Epithelial cell of prostate (primary cell): ENCODE measurements at regions not wholly inside any gene's neighbourhood (a gene's known extent, or its start where the extent isn't known, plus 50 kb on each side); places are given as distances from the start of the nearest gene placed in this dataset.
"Not testable (repeated sequence)": the region's sequence is repeated elsewhere in the genome, so short reads cannot be mapped to it uniquely, and the experiment has no call there.

Experiments
- DNase-seq: peaks from one replicate; pipeline ENCODE4 v3.0.0-alpha.2; 2011; ENCODE audit warnings: low read depth, low spot score
- H3K27ac ChIP-seq: fragments of 450-650 bp; 2 replicates; pipeline ENCODE4 v1.5.1; 2017; ENCODE audit warnings: mild to moderate bottlenecking

DNA sequence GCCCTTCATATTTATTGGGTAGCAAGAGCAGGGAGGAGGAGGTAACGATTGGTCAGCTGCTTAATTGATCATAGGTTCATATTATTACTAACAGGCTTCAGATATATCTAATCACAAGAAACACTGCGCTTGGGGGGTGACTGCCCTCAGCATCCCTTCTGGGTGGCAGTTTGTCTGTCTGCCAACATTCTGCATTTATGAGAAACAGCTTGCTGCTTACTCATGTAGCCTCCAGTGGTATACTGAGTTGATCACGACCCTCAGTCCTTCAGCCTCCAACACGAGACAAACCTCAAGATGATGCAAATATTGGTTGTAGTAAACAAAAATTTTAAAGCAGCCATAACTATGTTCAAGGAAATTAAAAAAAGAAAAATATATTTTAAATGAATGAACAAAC lies 657.8 kb upstream of the PHF14 start:
- no peak for DNase-seq
- H3K27ac ChIP-seq: no peak overlapping the region

DNA sequence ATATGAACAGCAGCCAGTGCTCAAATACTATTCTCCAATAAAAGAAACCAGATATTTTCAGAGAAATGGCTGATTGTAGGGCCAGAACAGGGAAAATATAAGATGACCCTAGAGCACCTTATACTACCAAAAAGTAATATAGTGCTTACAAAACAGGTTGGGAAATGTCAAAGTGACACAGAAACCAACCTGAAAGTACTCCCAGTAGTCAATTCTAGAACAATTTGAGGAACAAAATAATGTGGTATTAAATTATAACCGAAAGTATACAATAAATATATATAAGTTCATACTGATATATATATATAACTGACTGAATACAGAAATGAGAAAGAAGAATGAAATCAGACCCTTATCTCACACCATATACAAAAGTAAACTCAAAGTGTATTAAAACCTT lies 657.2 kb upstream of the PHF14 start:
- DNase-seq: no peak
- no peak overlapping the region for H3K27ac ChIP-seq

DNA sequence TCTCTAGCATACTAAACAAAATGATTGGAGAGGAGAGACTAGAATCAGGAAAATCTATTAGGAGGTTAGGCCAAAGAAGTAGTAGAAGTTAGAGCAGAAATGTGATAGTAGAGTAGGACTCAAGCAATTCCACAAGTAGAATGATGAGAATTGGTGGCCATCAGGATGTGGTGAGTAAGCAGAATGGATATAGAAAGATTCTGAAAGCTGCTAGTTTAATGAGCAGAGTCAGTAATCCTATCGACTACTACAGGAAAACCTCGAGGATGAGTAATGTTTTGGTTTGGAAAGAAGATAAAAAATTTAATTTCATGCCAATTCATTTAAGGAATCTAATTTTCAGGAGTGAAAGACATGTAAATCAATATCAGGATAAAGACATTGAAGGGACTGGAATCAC lies 648.3 kb upstream of the PHF14 start:
- no peak overlapping the region for H3K27ac ChIP-seq
- DNase-seq: no peak

DNA sequence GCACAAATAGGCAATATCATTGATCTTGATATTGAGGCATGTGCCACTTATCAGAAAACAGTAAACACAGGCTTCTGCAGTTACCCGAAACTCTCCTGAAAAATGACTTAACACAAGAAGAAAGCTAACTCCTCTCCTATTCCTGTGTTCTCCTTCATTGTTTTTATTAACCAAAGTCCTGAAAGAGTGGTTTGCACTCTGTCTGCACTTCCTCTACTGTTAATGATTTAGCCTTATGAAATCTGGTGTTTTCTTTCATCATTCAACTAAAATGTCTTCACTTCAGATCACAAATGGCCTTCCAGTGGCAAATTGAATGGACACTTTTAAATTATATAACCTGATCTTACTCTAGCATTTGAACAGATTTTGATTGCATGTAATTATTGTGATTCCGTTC lies 630.6 kb upstream of the PHF14 start:
- no peak overlapping the region for H3K27ac ChIP-seq
- DNase-seq: no peak

DNA sequence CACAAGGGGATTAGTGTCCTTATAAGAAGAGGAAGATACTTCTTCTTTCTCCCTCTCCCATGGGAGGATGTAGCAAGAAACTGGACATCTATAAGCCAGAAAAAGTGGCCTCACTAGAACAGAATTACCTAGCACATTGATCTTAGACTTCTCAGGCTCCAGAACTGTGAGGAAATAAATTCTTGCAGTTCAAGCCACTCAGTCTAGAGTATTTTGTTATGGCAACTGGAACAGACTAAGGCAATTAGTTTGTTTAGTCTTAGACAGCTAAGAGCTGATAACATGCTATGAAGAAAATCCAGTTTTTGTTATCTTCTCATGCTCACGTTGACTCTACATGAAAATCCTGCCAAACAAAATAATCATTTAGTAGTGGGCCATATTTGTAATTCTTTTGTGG lies 627.6 kb upstream of the PHF14 start:
- no peak overlapping the region for H3K27ac ChIP-seq
- no peak for DNase-seq

DNA sequence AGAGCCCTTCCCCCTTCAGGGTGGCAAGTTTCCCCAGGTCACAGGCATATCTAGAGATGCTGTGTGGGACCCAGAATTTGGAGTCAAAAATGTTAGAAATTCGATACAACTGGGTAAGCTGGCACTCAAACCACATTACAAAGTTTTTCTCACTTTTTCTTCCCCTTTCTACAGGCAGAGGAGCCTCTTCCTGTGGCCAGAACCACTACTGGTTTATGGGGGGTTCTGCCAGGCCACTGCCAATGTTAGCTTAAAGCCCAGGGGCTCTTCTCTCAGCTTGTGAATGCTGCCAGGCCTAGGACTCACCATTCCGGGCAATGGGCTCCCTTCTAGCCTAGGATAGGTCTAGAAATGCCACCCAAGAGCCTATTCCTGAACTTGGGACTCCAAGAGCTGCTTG lies 617.9 kb upstream of the PHF14 start:
- DNase-seq: no peak

DNA sequence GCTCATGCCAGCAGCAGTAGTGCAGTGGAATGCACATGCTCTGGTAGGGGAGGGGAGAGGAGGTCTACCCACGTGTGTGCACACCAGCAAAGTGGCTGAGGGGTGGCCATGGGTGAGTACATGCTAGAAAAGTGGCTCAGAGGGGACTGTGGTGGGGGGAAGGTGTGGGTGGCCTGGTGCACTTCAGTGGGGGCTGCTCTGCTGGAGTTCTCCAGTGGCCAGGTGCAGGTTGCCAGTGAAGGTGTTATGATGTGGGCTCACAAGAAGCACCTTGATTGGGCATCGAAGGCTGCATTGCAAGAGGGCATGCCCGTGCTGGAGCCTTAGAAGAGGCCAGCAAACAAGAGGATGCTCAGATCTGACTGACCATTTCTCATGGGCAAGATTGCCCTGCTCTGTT lies 613.6 kb upstream of the PHF14 start:
- DNase-seq: no peak
- H3K27ac ChIP-seq: no peak overlapping the region

More for the DNA sequence above, 617.9 kb upstream of the PHF14 start:
- no peak overlapping the region for H3K27ac ChIP-seq

DNA sequence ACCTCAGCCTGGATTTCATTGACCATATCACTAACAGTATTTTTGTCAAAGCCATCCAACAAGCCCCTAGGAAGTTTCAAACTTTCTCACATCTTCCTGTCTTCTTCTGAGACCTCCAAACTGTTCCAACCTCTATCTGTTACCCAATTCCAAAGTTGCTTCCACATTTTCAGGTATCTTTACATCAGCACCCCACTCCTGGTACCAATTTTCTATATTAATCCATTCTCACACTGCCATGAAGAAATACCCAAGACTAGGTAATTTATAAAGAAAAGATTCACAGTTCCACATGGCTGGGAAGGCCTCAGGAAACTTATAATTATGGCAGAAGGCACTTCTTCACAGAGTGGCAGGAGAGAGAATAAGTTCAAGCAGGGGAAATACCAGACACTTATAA lies 571.9 kb upstream of the PHF14 start:
- no peak for DNase-seq
- H3K27ac ChIP-seq: no peak overlapping the region

DNA sequence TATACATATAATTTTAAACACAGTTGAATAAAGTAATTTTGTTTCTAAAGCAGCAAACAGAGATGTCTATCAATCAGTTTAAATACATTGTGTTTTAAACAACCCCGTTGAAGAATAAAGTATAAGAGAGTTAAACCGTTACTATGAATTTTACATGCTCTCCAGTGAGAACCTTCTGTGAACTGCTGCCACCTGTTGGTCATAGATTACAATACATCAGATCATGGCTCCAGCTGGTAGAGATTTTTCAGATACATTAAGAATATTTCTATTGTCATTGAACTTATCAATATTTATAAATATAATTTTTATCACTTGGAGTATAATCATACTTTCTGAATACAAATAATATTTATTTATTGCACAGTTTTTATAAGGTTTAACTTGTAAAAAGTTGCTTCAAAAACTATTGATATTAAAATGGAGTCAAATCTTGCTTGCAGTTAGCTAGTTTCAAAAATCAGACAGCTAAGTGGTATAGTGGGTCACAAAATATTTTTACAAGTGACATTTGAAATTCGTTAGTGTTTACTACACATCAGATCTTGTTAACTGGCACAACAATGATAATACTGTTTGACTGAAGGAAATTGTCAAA lies 561.2 kb upstream of the PHF14 start:
- DNase-seq: no peak
- H3K27ac ChIP-seq: no peak overlapping the region

DNA sequence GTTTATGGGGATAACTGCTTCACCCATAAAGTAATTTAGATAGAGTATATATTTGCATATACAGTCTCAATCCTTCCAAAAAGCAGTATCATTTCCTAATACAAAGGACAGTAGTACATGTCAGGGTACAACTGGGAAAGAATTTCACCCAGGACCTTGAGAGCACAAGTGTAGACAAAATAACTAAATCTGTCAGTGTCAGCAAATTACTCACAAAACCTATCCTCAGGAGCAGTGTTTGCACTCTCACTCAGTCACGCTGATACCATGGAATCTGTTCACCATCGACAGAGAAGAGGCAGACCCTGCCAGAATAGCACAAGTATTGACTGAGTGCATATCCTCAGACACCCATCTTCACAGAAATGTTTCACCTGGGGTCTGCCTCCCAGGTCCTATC lies 554.7 kb upstream of the PHF14 start:
- no peak for DNase-seq

DNA sequence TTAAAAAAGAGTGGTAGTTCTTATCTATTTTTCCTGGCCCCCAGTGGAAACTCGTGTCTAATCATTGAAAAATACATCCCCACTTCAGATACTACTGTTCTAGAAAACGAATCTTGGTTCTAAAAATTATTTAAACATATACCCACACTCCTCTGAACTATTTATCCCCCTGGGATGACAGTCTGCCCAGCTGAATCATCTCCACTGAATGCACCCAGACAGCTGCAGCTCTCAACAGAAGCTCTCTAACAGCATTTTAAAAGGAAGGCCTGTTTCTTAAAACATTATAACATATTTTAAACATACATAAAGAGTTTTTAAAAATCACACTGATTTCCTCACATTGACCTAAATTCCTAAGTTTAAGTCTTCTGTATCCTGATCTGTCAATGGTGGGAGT lies 544.6 kb upstream of the PHF14 start:
- DNase-seq: no peak
- no peak overlapping the region for H3K27ac ChIP-seq

More for the DNA sequence above, 554.7 kb upstream of the PHF14 start:
- H3K27ac ChIP-seq: no peak overlapping the region

DNA sequence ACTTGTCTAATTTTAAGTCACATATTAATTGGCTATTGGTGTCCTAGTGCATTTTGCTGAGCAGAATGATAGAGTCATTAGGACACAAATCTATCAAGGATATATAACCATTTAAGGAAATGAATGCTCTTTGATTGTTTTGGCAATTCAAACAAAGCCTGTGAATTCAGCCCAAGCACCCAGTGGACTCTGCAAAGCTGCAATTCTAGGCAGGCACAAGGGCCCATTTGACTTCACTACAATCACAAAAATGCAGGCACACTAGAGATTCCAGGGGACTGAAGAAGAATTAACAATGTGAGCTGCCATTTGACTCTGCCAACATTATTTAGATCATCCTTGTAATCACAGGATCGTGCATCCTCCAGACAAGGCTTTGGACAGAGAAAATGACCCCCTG lies 544.2 kb upstream of the PHF14 start:
- no peak overlapping the region for H3K27ac ChIP-seq

DNA sequence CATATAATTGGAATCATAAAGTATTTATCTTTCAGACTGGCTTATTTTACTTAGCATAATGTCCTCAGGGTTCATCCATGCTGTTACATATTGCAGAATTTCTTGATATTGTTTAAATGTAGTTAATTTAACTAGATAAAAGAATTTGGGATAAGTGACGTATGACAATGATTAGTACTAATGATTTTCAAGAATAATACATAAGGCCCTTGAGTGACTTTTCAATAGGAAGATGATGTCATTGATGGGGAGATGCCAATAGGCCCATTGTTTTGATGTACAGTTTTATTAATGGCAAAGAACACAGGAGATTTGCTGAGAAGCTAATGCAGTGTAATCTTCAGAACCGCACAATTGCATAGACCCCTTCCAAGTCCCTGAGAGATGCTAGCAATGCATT lies 537.4 kb upstream of the PHF14 start:
- H3K27ac ChIP-seq: no peak overlapping the region

More for the DNA sequence above, 544.2 kb upstream of the PHF14 start:
- no peak for DNase-seq

DNA sequence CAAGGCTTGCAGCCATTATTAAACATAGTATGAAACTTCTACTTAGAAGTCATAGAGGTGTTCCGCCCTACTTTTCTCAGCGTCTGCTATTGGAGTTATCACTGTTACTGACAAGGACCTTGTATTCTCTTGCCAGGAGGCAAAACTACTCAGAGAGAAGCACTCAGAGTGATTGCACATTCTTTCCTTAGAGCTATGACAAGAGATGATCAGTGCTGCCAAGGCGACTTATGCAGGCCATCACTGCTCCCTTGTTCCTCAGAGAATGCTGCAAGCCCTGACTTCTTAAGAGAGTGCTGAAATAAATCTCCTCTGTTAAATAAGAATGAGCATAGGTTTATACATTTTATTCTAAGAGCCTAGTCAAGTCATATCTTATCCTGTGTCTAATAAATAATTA lies 534.6 kb upstream of the PHF14 start:
- no peak overlapping the region for H3K27ac ChIP-seq
- DNase-seq: no peak

More for the DNA sequence above, 537.4 kb upstream of the PHF14 start:
- no peak for DNase-seq

DNA sequence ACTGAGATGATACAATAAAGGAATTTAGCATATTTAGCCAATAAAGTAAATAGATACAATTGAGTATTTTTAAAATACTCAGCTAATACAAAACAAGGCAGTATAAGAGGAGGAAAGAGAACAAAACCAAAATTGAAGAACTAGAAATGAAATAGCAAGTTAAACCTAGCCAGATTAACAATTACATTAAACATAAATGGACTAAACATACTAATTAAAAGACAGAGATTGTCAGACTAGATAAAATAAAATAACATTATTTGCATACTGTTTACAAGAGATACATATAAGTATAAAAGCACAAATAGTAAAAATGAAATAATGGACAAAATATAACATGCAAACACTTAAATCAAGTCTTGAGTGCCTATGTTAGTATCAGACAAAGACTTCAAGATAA lies 517.7 kb upstream of the PHF14 start:
- no peak overlapping the region for H3K27ac ChIP-seq
- no peak for DNase-seq

DNA sequence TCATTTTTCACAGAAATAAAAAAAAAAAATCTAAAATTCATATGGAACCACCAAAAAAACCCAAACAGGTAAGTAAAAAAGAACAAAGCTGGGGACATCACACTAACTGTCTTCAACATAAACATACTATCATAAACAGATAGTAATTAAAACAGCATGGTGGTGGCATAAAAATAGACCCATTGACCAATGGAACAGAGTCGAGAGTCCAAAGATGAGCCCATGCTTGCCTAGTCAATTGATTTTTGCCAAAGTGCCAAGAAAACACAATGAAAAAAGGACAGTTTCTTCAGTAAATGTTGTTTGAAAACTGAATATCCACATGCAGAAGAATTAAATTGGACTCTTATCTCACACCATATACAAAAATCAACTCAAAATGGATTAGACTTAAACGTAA lies 513.2 kb upstream of the PHF14 start:
- DNase-seq: no peak
- no peak overlapping the region for H3K27ac ChIP-seq

DNA sequence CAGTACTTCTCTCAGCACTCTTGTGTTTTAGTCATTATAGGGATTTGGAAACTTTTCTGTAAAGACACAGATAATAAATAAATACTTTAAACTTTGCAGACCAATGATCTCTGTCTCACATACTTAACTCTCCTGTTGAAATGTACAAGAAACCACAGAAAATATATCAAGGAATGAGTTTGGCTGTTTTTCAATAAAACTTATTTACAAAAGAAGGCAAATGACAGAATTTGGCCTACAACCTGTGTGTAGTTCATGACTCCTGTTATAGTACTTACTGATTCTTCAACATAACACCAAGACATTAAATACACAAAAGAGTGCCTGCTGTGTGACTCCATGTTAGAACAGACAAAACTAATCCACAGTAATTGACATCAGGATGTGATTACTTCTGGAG lies 510.0 kb upstream of the PHF14 start:
- DNase-seq: no peak
- no peak overlapping the region for H3K27ac ChIP-seq

DNA sequence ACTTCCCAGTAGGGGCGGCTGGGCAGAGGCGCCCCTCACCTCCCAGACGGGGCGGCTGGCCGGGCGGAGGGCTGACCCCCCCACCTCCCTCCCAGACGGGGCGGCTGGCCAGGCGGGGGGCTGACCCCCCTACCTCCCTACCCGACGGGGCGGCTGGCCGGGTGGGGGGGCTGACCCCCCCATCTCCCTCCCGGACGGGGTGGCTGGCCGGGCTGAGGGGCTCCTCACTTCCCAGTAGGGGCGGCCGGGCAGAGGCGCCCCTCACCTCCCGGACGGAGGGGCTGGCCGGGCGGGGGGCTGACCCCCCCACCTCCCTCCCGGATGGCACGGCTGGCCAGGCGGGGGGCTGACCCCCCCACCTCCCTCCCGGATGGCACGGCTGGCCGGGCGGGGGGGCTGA lies 508.1 kb upstream of the PHF14 start:
- DNase-seq, H3K27ac ChIP-seq: not testable (repeated sequence)

DNA sequence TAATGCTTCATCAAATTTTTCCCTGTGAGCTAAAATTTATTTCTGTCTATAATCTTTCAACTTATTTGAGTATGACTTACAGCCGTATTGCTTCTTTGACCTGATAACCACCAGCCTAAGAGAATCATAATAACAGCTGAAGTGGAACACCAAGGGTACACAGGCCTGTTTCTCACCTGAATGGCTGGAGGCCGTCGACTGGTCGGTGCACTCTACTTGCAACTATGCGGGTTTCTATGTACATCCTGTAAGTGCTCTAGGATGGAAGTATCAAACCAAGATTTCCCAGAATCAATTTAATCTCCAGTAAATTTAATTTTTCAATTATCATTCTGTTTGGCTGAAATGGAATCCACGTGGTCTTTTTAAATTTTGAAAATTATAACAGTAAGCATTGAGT lies 504.8 kb upstream of the PHF14 start:
- DNase-seq: no peak
- H3K27ac ChIP-seq: no peak overlapping the region

DNA sequence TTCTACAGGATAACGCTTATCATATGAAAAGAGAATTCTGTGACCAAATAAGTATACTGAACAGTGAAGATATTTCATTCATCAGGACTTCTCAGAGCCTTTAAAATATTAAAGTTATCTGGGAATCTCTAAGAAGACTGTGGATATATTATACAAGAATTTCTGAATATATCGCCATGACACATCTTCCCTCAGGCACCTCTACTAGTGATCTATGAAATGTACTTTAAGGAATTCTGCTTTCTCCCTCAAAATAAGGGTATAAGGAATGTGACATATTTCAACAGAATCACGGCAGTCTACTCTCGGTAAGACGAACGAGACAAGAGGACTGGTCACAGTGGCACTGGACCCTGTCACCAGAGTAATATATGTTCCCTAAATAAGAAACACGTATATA lies 504.2 kb upstream of the PHF14 start:
- H3K27ac ChIP-seq: no peak overlapping the region
- DNase-seq: no peak

DNA sequence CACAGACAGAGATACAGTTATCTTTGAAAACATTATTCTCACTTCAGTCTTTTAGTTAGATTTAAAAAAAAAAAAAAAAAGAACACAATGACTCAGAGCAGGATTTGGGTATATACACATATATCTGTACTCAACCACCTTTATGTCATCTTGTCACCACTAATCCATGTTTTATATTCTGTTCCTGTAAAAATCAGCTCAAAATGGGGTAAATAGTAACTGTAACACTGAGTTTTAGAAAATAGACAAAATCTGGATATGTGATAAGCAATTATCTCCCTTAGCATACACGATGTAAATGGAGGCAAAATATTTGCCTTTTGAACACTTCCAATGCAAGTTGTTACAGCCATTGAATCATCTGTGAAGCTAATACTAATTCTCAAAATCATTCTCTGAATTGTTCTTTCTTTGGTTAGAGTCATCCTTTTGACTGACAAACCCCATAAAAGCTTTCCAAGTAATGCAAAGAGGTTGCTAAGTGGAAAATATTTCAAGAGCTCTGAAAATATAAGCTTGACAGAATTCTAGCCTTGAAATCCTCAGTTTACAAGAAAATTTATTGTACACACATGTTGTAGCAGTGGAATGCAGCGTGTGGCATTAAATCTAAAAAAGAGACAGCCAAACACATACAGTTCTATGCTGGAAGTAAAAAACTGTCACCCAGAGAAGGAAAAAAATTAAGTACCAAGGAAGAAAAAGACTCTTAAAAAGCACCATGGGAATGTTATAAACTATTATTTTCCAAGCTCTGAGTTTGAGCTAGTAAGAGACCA lies 502.2 kb upstream of the PHF14 start:
- no peak overlapping the region for H3K27ac ChIP-seq
- no peak for DNase-seq

DNA sequence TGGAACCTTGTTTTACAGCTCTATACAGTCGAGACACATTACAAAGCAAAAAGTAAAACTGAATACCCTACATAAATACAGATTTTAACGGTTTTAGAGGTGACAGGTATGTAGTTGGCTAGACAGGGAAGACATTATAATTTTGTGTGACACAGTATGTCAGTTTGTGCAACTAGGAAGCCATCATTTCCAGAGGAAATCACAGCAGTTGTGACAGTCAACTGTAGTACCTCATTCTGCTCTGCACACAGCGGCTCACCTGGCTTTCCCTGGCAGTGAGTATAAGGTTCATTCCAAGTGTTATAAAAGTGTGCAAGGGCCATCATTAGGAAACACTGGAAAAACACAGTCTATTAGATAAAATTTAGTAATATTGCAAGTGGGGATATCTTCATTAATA lies 501.6 kb upstream of the PHF14 start:
- DNase-seq: no peak
- H3K27ac ChIP-seq: no peak overlapping the region
